ENCODE measurements at regions not wholly inside any gene's neighbourhood (a gene's known extent, or its start where the extent isn't known, plus 50 kb on each side); places are given as distances from the start of the nearest gene placed in this dataset.

DNA sequence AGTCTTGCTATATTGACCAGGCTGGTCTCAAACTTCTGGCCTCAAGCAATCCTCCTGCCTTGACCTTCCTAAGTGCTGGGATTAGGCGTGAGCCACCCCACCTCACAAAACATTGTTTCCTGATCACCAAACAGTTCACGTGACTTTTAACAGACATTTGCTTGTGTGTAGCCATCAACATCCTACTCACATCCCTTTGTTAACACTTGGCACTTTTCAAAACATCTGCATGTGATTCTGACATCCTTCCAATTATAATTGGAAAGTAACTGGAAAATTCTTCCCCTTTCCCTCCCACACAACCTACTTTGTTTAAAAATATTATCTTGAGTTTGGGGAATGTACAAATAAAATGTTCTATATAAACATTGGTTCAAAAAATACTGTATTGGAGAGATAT, 317.9 kb downstream of the PCNX1 start:
- Mint-ChIP-seq H3K27ac (ENCODE audit: unreplicated experiment) (no peak overlapping the region), H3K27me3 (ENCODE audit: low read depth, unreplicated experiment) (no peaks in the 10 kb centered on the region), H3K4me1 (ENCODE audit: low read depth, unreplicated experiment) (peaks cover 6% of the 10 kb centered on the region), H3K9me3 (ENCODE audit: unreplicated experiment) (peaks cover 3% of the 10 kb centered on the region), H3K36me3 (ENCODE audit: low read depth, unreplicated experiment) (no peaks in the 10 kb centered on the region), H3K4me3 (ENCODE audit: unreplicated experiment) (no peak overlapping the region)
- Histone ChIP-seq H2AFZ (ENCODE audit: low read depth, low read length) (no peak overlapping the region), H3K27ac (ENCODE audit: low read depth, low read length) (no peak overlapping the region), H3K27me3 (ENCODE audit: insufficient read depth, low read length) (no peaks in the 10 kb centered on the region), H3K4me3 (ENCODE audit: insufficient read depth, low read depth, low read length) (no peak overlapping the region), H3K4me2 (ENCODE audit: low read length) (no peak overlapping the region), H3K9me3 (ENCODE audit: insufficient read depth, low read depth, low read length) (no peaks in the 10 kb centered on the region), H3K9ac (ENCODE audit: low read length) (no peak overlapping the region), H4K20me1 (ENCODE audit: insufficient read depth, low read length) (no peaks in the 10 kb centered on the region), H3K36me3 (ENCODE audit: insufficient read depth, low read length) (no peaks in the 10 kb centered on the region), H3K79me2 (ENCODE audit: insufficient read depth, low read length) (no peaks in the 10 kb centered on the region), H3K4me1 (ENCODE audit: insufficient read depth, low read length) (no peaks in the 10 kb centered on the region)
- no peak for DNase-seq (ENCODE audit: low read depth)
- FAIRE-seq: no peak
- TF ChIP-seq EZH2 (IDR thresholded peaks at IDR 0.05; ENCODE audit: insufficient read depth, low read length): no peak
- TF ChIP-seq, protein P1, sequence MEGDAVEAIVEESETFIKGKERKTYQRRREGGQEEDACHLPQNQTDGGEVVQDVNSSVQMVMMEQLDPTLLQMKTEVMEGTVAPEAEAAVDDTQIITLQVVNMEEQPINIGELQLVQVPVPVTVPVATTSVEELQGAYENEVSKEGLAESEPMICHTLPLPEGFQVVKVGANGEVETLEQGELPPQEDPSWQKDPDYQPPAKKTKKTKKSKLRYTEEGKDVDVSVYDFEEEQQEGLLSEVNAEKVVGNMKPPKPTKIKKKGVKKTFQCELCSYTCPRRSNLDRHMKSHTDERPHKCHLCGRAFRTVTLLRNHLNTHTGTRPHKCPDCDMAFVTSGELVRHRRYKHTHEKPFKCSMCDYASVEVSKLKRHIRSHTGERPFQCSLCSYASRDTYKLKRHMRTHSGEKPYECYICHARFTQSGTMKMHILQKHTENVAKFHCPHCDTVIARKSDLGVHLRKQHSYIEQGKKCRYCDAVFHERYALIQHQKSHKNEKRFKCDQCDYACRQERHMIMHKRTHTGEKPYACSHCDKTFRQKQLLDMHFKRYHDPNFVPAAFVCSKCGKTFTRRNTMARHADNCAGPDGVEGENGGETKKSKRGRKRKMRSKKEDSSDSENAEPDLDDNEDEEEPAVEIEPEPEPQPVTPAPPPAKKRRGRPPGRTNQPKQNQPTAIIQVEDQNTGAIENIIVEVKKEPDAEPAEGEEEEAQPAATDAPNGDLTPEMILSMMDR (IDR thresholded peaks at IDR 0.05; ENCODE audit: insufficient read depth, low read depth, low read length): no peak

DNA sequence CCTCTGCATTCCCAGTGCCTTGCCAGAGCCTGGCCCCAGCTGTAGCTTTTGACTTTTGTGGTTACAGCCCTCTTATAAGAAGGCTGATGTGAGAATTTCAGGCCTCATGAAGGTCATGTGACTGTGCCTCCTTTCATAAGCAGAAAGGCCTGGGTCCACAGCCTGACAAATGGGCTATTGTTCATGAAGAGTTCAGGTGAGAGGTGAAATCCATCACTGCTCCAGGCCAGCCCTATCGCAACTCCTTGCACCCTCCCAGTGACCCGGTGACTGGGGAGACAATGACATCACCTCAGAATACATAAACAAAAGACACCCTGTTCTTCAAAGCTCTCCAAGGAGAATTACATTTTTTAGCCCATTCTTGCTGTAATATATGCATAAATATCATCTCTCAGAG, 321.5 kb downstream of the PCNX1 start:
- TF ChIP-seq, protein P1 (IDR thresholded peaks at IDR 0.05; ENCODE audit: insufficient read depth, low read depth, low read length): no peak
- no peak for TF ChIP-seq EZH2 (IDR thresholded peaks at IDR 0.05; ENCODE audit: insufficient read depth, low read length)
- Mint-ChIP-seq H3K36me3 (ENCODE audit: low read depth, unreplicated experiment) (no peaks in the 10 kb centered on the region), H3K27me3 (ENCODE audit: low read depth, unreplicated experiment) (peaks cover 5% of the 10 kb centered on the region), H3K4me3 (ENCODE audit: unreplicated experiment) (no peak overlapping the region), H3K27ac (ENCODE audit: unreplicated experiment) (no peak overlapping the region), H3K4me1 (ENCODE audit: low read depth, unreplicated experiment) (no peaks in the 10 kb centered on the region), H3K9me3 (ENCODE audit: unreplicated experiment) (peaks cover 2% of the 10 kb centered on the region)
- DNase-seq (ENCODE audit: low read depth) (no peak), FAIRE-seq (no peak)
- Histone ChIP-seq H3K27me3 (ENCODE audit: insufficient read depth, low read length) (no peaks in the 10 kb centered on the region), H3K4me1 (ENCODE audit: insufficient read depth, low read length) (no peaks in the 10 kb centered on the region), H3K27ac (ENCODE audit: low read depth, low read length) (no peak overlapping the region), H3K9ac (ENCODE audit: low read length) (no peak overlapping the region), H3K4me2 (ENCODE audit: low read length) (no peak overlapping the region), H3K36me3 (ENCODE audit: insufficient read depth, low read length) (no peaks in the 10 kb centered on the region), H4K20me1 (ENCODE audit: insufficient read depth, low read length) (no peaks in the 10 kb centered on the region), H3K79me2 (ENCODE audit: insufficient read depth, low read length) (no peaks in the 10 kb centered on the region), H3K9me3 (ENCODE audit: insufficient read depth, low read depth, low read length) (no peaks in the 10 kb centered on the region), H2AFZ (ENCODE audit: low read depth, low read length) (no peak overlapping the region), H3K4me3 (ENCODE audit: insufficient read depth, low read depth, low read length) (no peak overlapping the region)

DNA sequence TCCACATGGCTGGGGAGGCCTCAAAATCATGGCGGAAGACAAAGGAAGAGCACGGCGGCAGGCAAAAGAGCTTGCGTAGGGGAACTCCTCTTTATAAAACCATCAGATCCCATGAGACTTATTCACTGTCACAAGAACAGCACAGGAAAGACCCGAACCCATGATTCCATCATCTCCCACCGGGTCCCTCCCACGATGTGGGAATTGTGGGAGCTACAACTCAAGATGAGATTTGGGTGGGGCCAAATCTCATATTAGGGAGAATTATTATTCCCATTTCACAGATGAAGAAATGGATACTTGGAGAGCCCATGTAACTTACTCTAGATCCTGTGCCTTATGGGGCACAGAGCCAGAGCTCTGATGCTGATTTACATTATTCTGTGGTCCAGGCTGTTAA, 322.6 kb downstream of the PCNX1 start:
- H4K20me1 ChIP-seq (ENCODE audit: insufficient read depth, low read length): no peaks in the 10 kb centered on the region
- TF ChIP-seq EZH2 (IDR thresholded peaks at IDR 0.05; ENCODE audit: insufficient read depth, low read length): no peak
- TF ChIP-seq, protein P1 (IDR thresholded peaks at IDR 0.05; ENCODE audit: insufficient read depth, low read depth, low read length): no peak
- H3K36me3 ChIP-seq (ENCODE audit: insufficient read depth, low read length): no peaks in the 10 kb centered on the region
- no peaks in the 10 kb centered on the region for H3K9me3 ChIP-seq (ENCODE audit: insufficient read depth, low read depth, low read length)
- H3K4me3 Mint-ChIP-seq (ENCODE audit: unreplicated experiment): no peak overlapping the region
- H3K4me1 ChIP-seq (ENCODE audit: insufficient read depth, low read length): no peaks in the 10 kb centered on the region
- no peak overlapping the region for H2AFZ ChIP-seq (ENCODE audit: low read depth, low read length)
- H3K36me3 Mint-ChIP-seq (ENCODE audit: low read depth, unreplicated experiment): no peaks in the 10 kb centered on the region
- H3K9me3 Mint-ChIP-seq (ENCODE audit: unreplicated experiment): peaks cover 2% of the 10 kb centered on the region
- DNase-seq (ENCODE audit: low read depth) (no peak), FAIRE-seq (no peak)
- H3K27ac Mint-ChIP-seq (ENCODE audit: unreplicated experiment): no peak overlapping the region
- H3K79me2 ChIP-seq (ENCODE audit: insufficient read depth, low read length): no peaks in the 10 kb centered on the region
- H3K9ac ChIP-seq (ENCODE audit: low read length): no peak overlapping the region
- peaks cover 3% of the 10 kb centered on the region for H3K27me3 ChIP-seq (ENCODE audit: insufficient read depth, low read length)
- H3K27ac ChIP-seq (ENCODE audit: low read depth, low read length): no peak overlapping the region
- H3K4me3 ChIP-seq (ENCODE audit: insufficient read depth, low read depth, low read length): no peak overlapping the region
- H3K4me1 Mint-ChIP-seq (ENCODE audit: low read depth, unreplicated experiment): no peaks in the 10 kb centered on the region
- H3K27me3 Mint-ChIP-seq (ENCODE audit: low read depth, unreplicated experiment): peaks cover 5% of the 10 kb centered on the region
- H3K4me2 ChIP-seq (ENCODE audit: low read length): no peak overlapping the region
